HCT116 (cell line): ENCODE measurements at regions not wholly inside any gene's neighbourhood (a gene's known extent, or its start where the extent isn't known, plus 50 kb on each side); places are given as distances from the start of the nearest gene placed in this dataset.

Experiments
- ATAC-seq: fragments of 200-7000 bp; cut with Tn5 transposase; 2 replicates; pipeline ENCODE4 v1.9.1; 2020; ENCODE audit warnings: mild to moderate bottlenecking, moderate library complexity
- BruUV-seq: library from RNA; stranded (reverse); fragments of 400-500 nt; replicated peaks from 2 replicates; lab custom pipeline; 2021; lab: Mats Ljungman, UMichigan
- CTCF ChIA-PET: fragments of 300-600 bp; sonication (Branson Sonifier 250); formaldehyde crosslinking; loops from one replicate; lab custom pipeline; 2021; ENCODE audit warnings: antibody characterized with exemption; lab: Charles Lee
- POLR2A ChIA-PET: fragments of 300-600, 350-600 bp; sonication (Branson Sonifier 250); formaldehyde crosslinking; loops from one replicate; lab custom pipeline; 2021; ENCODE audit warnings: antibody characterized with exemption; lab: Charles Lee
- RAD21 ChIA-PET, 2 experiments: fragments of 300-600 bp; sonication (Branson Sonifier 250); formaldehyde crosslinking; loops; one replicate each; lab custom pipeline; 2023; ENCODE audit warnings: low total read pairs in 2 of 2; ENCODE audit not compliant: uncharacterized antibody in 2 of 2, unreplicated experiment in 2 of 2, low non-redundant PET in 1 of 2; lab: Charles Lee
- DNase-seq: peaks from one replicate; pipeline ENCODE4 v3.0.0-alpha.2; 2010; ENCODE audit warnings: low read depth, low spot score
- H2AFZ ChIP-seq: fragments of 200-600 bp; shearing (Covaris generic), sonication (generic); 2 replicates; pipeline ENCODE4 v1.6.1; 2017; ENCODE audit warnings: low read depth, mixed run types, mixed read lengths, antibody characterized with exemption, low read length; ENCODE audit not compliant: poor library complexity, severe bottlenecking
- H3K27ac ChIP-seq: 2 replicates; pipeline ENCODE4 v1.5.1; 2012; ENCODE audit warnings: low read depth, low read length
- H3K27me3 ChIP-seq: fragments of 200-600 bp; sonication (generic); 2 replicates; pipeline ENCODE4 v1.6.1; 2016; ENCODE audit warnings: mixed run types, low read length, mixed read lengths; ENCODE audit not compliant: insufficient read depth
- H3K36me3 ChIP-seq, 2 experiments: fragments of 200-500 bp in 1 of 2; fragments of 200-600 bp in 1 of 2; sonication (Bioruptor generic) in 1 of 2; sonication (generic) in 1 of 2; 2 replicates each; pipeline versions ENCODE4 v1.5.1 to v1.6.1; 2014 to 2016; ENCODE audit warnings: low read length in 2 of 2, inconsistent platforms in 1 of 2, mixed read lengths in 1 of 2, mixed run types in 1 of 2; ENCODE audit not compliant: insufficient read depth in 2 of 2, control insufficient read depth in 1 of 2
- H3K4me1 ChIP-seq, 2 experiments: fragments of 200-600 bp in 1 of 2; sonication (generic) in 1 of 2; 2 replicates each; pipeline versions ENCODE4 v1.5.1 to v1.6.1; 2012 to 2017; ENCODE audit warnings: low read length in 2 of 2, inconsistent platforms in 1 of 2, mild to moderate bottlenecking in 1 of 2, mixed read lengths in 1 of 2, mixed run types in 1 of 2, moderate library complexity in 1 of 2; ENCODE audit not compliant: insufficient read depth in 2 of 2, control insufficient read depth in 1 of 2
- H3K4me2 ChIP-seq: fragments of 200-600 bp; sonication (generic); 2 replicates; pipeline ENCODE4 v1.6.1; 2017; ENCODE audit warnings: mixed run types, low read length, mixed read lengths
- H3K4me3 ChIP-seq, 2 experiments: fragments of 200-600 bp in 1 of 2; sonication (generic) in 1 of 2; replicated peaks in 1 of 2; 2 replicates each; pipeline ENCODE4 v1.5.1; 2011 to 2016; ENCODE audit warnings: low read length in 2 of 2, control low read depth in 1 of 2, low read depth in 1 of 2, mild to moderate bottlenecking in 1 of 2, mixed read lengths in 1 of 2, mixed run types in 1 of 2
- H3K79me2 ChIP-seq: fragments of 200-600 bp; sonication (generic); 2 replicates; pipeline ENCODE4 v1.6.1; 2017; ENCODE audit warnings: mild to moderate bottlenecking, mixed run types, low read length, moderate library complexity, mixed read lengths; ENCODE audit not compliant: insufficient read depth
- H3K9ac ChIP-seq: fragments of 200-600 bp; sonication (generic); 2 replicates; pipeline ENCODE4 v1.6.1; 2016; ENCODE audit warnings: low read length, mixed read lengths
- H3K9me2 ChIP-seq: fragments of 200-600 bp; sonication (generic), shearing (Covaris generic); 2 replicates; pipeline ENCODE4 v1.6.1; 2017; ENCODE audit warnings: mixed run types, mild to moderate bottlenecking, moderate library complexity; ENCODE audit not compliant: insufficient read depth
- H3K9me3 ChIP-seq, 2 experiments: fragments of 200-500 bp in 1 of 2; fragments of 200-600 bp in 1 of 2; sonication (Bioruptor generic) in 1 of 2; sonication (generic) in 1 of 2; 2 replicates each; pipeline ENCODE4 v1.6.1; 2014 to 2017; ENCODE audit warnings: low read length in 2 of 2, mixed read lengths in 2 of 2, inconsistent platforms in 1 of 2, low read depth in 1 of 2, mild to moderate bottlenecking in 1 of 2, mixed run types in 1 of 2, moderate library complexity in 1 of 2; ENCODE audit not compliant: control insufficient read depth in 1 of 2, insufficient read depth in 1 of 2
- H4K20me1 ChIP-seq: fragments of 200-600 bp; sonication (generic), shearing (Covaris generic); 2 replicates; pipeline ENCODE4 v1.6.1; 2017; ENCODE audit warnings: mixed run types, mild to moderate bottlenecking, moderate library complexity; ENCODE audit not compliant: insufficient read depth
- CBX3 ChIP-seq: IDR thresholded peaks from 2 replicates; pipeline ENCODE4 v1.6.1; 2012; ENCODE audit warnings: low read depth
- CEBPB ChIP-seq: IDR thresholded peaks from 2 replicates; pipeline ENCODE4 v1.6.1; 2012; ENCODE audit warnings: low read depth
- CTCF ChIP-seq, 3 experiments: fragments of 200-600 bp in 1 of 3; sonication (generic) in 1 of 3; IDR thresholded peaks in 2 of 3; conservative IDR thresholded peaks in 1 of 3; 2 replicates each; pipeline ENCODE4 v1.5.1; 2012 to 2017; ENCODE audit warnings: low read depth in 2 of 3, low read length in 2 of 3, antibody characterized with exemption in 1 of 3, borderline replicate concordance in 1 of 3, control low read depth in 1 of 3, mild to moderate bottlenecking in 1 of 3, mixed read lengths in 1 of 3, mixed run types in 1 of 3, moderate library complexity in 1 of 3; ENCODE audit not compliant: insufficient read depth in 1 of 3
- FOSL1 ChIP-seq: IDR thresholded peaks from 2 replicates; pipeline ENCODE4 v1.6.1; 2012; ENCODE audit warnings: low read depth
- MAX ChIP-seq: IDR thresholded peaks from 2 replicates; pipeline ENCODE4 v1.6.1; 2012
- POLR2A ChIP-seq: IDR thresholded peaks from 2 replicates; pipeline ENCODE4 v1.7.0; 2011; ENCODE audit warnings: borderline replicate concordance; ENCODE audit not compliant: insufficient read depth, insufficient read length; ENCODE audit errors: extremely low read depth
- RAD21 ChIP-seq: IDR thresholded peaks from 2 replicates; pipeline ENCODE4 v1.6.1; 2012; ENCODE audit warnings: low read depth, mild to moderate bottlenecking
- SIN3A ChIP-seq: IDR thresholded peaks from 2 replicates; pipeline ENCODE4 v1.6.1; 2012; ENCODE audit warnings: low read depth
- SRF ChIP-seq: IDR thresholded peaks from 2 replicates; pipeline ENCODE4 v1.6.1; 2012; ENCODE audit warnings: low read depth
- YY1 ChIP-seq: IDR thresholded peaks from 2 replicates; pipeline ENCODE4 v1.6.1; 2011; ENCODE audit warnings: low read length, low read depth, moderate library complexity, mild to moderate bottlenecking; ENCODE audit not compliant: insufficient replicate concordance; ENCODE audit errors: extremely low read depth
- intact Hi-C: fragments of 100-400 bp; cut with micrococcal nuclease; formaldehyde crosslinking; loops from 2 replicates; pipeline ENCODE4 v1.10.0; 2022

GRCh38 chr14:37726708-37727107 lies 131.3 kb downstream of the TTC6 start (continued):
- TF ChIP-seq POLR2A (no peak), CBX3 (no peak), CEBPB (no peak), CTCF (IDR thresholded peaks at IDR 0.05 in 2 of 3, conservative IDR thresholded peaks at IDR 0.05 in 1 of 3; ENCODE audit: borderline replicate concordance in 1 of 3, insufficient read depth in 1 of 3, low read depth in 2 of 3, low read length in 2 of 3) (no peak), RAD21 (no peak), SRF (no peak), MAX (no peak), FOSL1 (no peak), YY1 (no peak), SIN3A (no peak)

GRCh38 chr14:37729218-37729617 lies 133.8 kb downstream of the TTC6 start:
- no peak overlapping the region for H2AFZ ChIP-seq
- ChIA-PET POLR2A (no interaction called here), RAD21 (no interaction called here), CTCF (no interaction called here)
- no peaks in the 10 kb centered on the region for H3K79me2 ChIP-seq
- H4K20me1 ChIP-seq = no peaks in the 10 kb centered on the region
- no peak overlapping the region for H3K9ac ChIP-seq
- H3K27ac ChIP-seq = no peak overlapping the region
- DNase-seq (no peak), ATAC-seq (no peak)
- no peaks in the 10 kb centered on the region for H3K9me2 ChIP-seq
- no peaks in the 10 kb centered on the region for H3K9me3 ChIP-seq
- intact Hi-C loops = no loop called here
- no peak overlapping the region for H3K4me2 ChIP-seq
- no peaks in the 10 kb centered on the region for H3K36me3 ChIP-seq
- BruUV-seq = no TSS peak
- no peaks in the 10 kb centered on the region for H3K4me1 ChIP-seq
- H3K4me3 ChIP-seq = no peak overlapping the region
- no peaks in the 10 kb centered on the region for H3K27me3 ChIP-seq
- no peak for TF ChIP-seq SRF
